ENCODE measurements at regions not wholly inside any gene's neighbourhood (a gene's known extent, or its start where the extent isn't known, plus 50 kb on each side); places are given as distances from the start of the nearest gene placed in this dataset.

- Histone ChIP-seq H3K4me3 (ENCODE audit: low read length in 2 of 2) (no peak overlapping the region), H3K27ac (ENCODE audit: low read depth in 2 of 2, low read length in 2 of 2) (no peak overlapping the region), H3K36me3 (ENCODE audit: control insufficient read depth in 2 of 2, insufficient read depth in 2 of 2, low read length in 2 of 2) (no peaks in the 10 kb centered on the region), H3K9ac (ENCODE audit: low read depth in 1 of 2, low read length in 2 of 2) (no peak overlapping the region), H3K4me1 (ENCODE audit: control insufficient read depth in 2 of 2, insufficient read depth in 2 of 2, low read length in 2 of 2) (no peaks in the 10 kb centered on the region), H3K9me3 (ENCODE audit: control insufficient read depth in 2 of 2, low read length in 2 of 2) (no peaks in the 10 kb centered on the region), H3K27me3 (ENCODE audit: control insufficient read depth in 2 of 2, insufficient read depth in 2 of 2, low read length in 2 of 2) (no peaks in the 10 kb centered on the region)
These were observed 102.5 kb upstream of the EEF2KMT start for GRCh38 chr16:5200123-5200522.

GRCh38 chr16:5196204-5196603 lies 98.6 kb upstream of the EEF2KMT start:
- Histone ChIP-seq H3K9ac (ENCODE audit: low read depth in 1 of 2, low read length in 2 of 2) (no peak overlapping the region), H3K36me3 (ENCODE audit: control insufficient read depth in 2 of 2, insufficient read depth in 2 of 2, low read length in 2 of 2) (no peaks in the 10 kb centered on the region)

GRCh38 chr16:5193861-5194260 lies 96.3 kb upstream of the EEF2KMT start:
- no peak overlapping the region for H3K4me3 ChIP-seq (ENCODE audit: low read length in 2 of 2)

More at GRCh38 chr16:5196204-5196603, 98.6 kb upstream of the EEF2KMT start:
- no peaks in the 10 kb centered on the region for H3K9me3 ChIP-seq (ENCODE audit: control insufficient read depth in 2 of 2, low read length in 2 of 2)
- no peaks in the 10 kb centered on the region for H3K27me3 ChIP-seq (ENCODE audit: control insufficient read depth in 2 of 2, insufficient read depth in 2 of 2, low read length in 2 of 2)
- no peak overlapping the region for H3K27ac ChIP-seq (ENCODE audit: low read depth in 2 of 2, low read length in 2 of 2)
- H3K4me3 ChIP-seq (ENCODE audit: low read length in 2 of 2): no peak overlapping the region
- H3K4me1 ChIP-seq (ENCODE audit: control insufficient read depth in 2 of 2, insufficient read depth in 2 of 2, low read length in 2 of 2): peaks cover 0 to 2% of the 10 kb centered on the region in 2 donors

GRCh38 chr16:5188989-5189352 lies 91.4 kb upstream of the EEF2KMT start:
- Histone ChIP-seq H3K9ac (ENCODE audit: low read depth in 1 of 2, low read length in 2 of 2) (no peak overlapping the region), H3K27ac (ENCODE audit: low read depth in 2 of 2, low read length in 2 of 2) (no peak overlapping the region), H3K27me3 (ENCODE audit: control insufficient read depth in 2 of 2, insufficient read depth in 2 of 2, low read length in 2 of 2) (no peaks in the 10 kb centered on the region)

More at GRCh38 chr16:5193861-5194260, 96.3 kb upstream of the EEF2KMT start:
- no peak overlapping the region for H3K9ac ChIP-seq (ENCODE audit: low read depth in 1 of 2, low read length in 2 of 2)
- H3K9me3 ChIP-seq (ENCODE audit: control insufficient read depth in 2 of 2, low read length in 2 of 2): no peaks in the 10 kb centered on the region
- H3K36me3 ChIP-seq (ENCODE audit: control insufficient read depth in 2 of 2, insufficient read depth in 2 of 2, low read length in 2 of 2): no peaks in the 10 kb centered on the region
- H3K27ac ChIP-seq (ENCODE audit: low read depth in 2 of 2, low read length in 2 of 2): no peak overlapping the region
- H3K4me1 ChIP-seq (ENCODE audit: control insufficient read depth in 2 of 2, insufficient read depth in 2 of 2, low read length in 2 of 2): peaks cover 0 to 2% of the 10 kb centered on the region in 2 donors
- H3K27me3 ChIP-seq (ENCODE audit: control insufficient read depth in 2 of 2, insufficient read depth in 2 of 2, low read length in 2 of 2): no peaks in the 10 kb centered on the region

GRCh38 chr16:5188318-5188988 lies 90.9 kb upstream of the EEF2KMT start:
- no peaks in the 10 kb centered on the region for H3K27me3 ChIP-seq (ENCODE audit: control insufficient read depth in 2 of 2, insufficient read depth in 2 of 2, low read length in 2 of 2)
- H3K36me3 ChIP-seq (ENCODE audit: control insufficient read depth in 2 of 2, insufficient read depth in 2 of 2, low read length in 2 of 2): no peaks in the 10 kb centered on the region
- no peak overlapping the region for H3K4me3 ChIP-seq (ENCODE audit: low read length in 2 of 2)
- no peaks in the 10 kb centered on the region for H3K9me3 ChIP-seq (ENCODE audit: control insufficient read depth in 2 of 2, low read length in 2 of 2)
- no peak overlapping the region for H3K9ac ChIP-seq (ENCODE audit: low read depth in 1 of 2, low read length in 2 of 2)
- H3K4me1 ChIP-seq (ENCODE audit: control insufficient read depth in 2 of 2, insufficient read depth in 2 of 2, low read length in 2 of 2): no peaks in the 10 kb centered on the region
- no peak overlapping the region for H3K27ac ChIP-seq (ENCODE audit: low read depth in 2 of 2, low read length in 2 of 2)

More at GRCh38 chr16:5188989-5189352, 91.4 kb upstream of the EEF2KMT start:
- Histone ChIP-seq H3K4me3 (ENCODE audit: low read length in 2 of 2) (no peak overlapping the region), H3K36me3 (ENCODE audit: control insufficient read depth in 2 of 2, insufficient read depth in 2 of 2, low read length in 2 of 2) (no peaks in the 10 kb centered on the region), H3K9me3 (ENCODE audit: control insufficient read depth in 2 of 2, low read length in 2 of 2) (no peaks in the 10 kb centered on the region), H3K4me1 (ENCODE audit: control insufficient read depth in 2 of 2, insufficient read depth in 2 of 2, low read length in 2 of 2) (peaks cover 0 to 2% of the 10 kb centered on the region in 2 donors)

GRCh38 chr16:5187402-5187952 lies 89.9 kb upstream of the EEF2KMT start:
- H3K27me3 ChIP-seq (ENCODE audit: control insufficient read depth in 2 of 2, insufficient read depth in 2 of 2, low read length in 2 of 2): no peaks in the 10 kb centered on the region
- H3K4me3 ChIP-seq (ENCODE audit: low read length in 2 of 2): no peak overlapping the region
- H3K36me3 ChIP-seq (ENCODE audit: control insufficient read depth in 2 of 2, insufficient read depth in 2 of 2, low read length in 2 of 2): no peaks in the 10 kb centered on the region
- no peak overlapping the region for H3K9ac ChIP-seq (ENCODE audit: low read depth in 1 of 2, low read length in 2 of 2)
- no peak overlapping the region for H3K27ac ChIP-seq (ENCODE audit: low read depth in 2 of 2, low read length in 2 of 2)
- H3K9me3 ChIP-seq (ENCODE audit: control insufficient read depth in 2 of 2, low read length in 2 of 2): no peaks in the 10 kb centered on the region
- no peaks in the 10 kb centered on the region for H3K4me1 ChIP-seq (ENCODE audit: control insufficient read depth in 2 of 2, insufficient read depth in 2 of 2, low read length in 2 of 2)

- no peaks in the 10 kb centered on the region for H3K9me3 ChIP-seq (ENCODE audit: control insufficient read depth in 2 of 2, low read length in 2 of 2)
- no peaks in the 10 kb centered on the region for H3K4me1 ChIP-seq (ENCODE audit: control insufficient read depth in 2 of 2, insufficient read depth in 2 of 2, low read length in 2 of 2)
- H3K4me3 ChIP-seq (ENCODE audit: low read length in 2 of 2): no peak overlapping the region
- H3K36me3 ChIP-seq (ENCODE audit: control insufficient read depth in 2 of 2, insufficient read depth in 2 of 2, low read length in 2 of 2): no peaks in the 10 kb centered on the region
- no peaks in the 10 kb centered on the region for H3K27me3 ChIP-seq (ENCODE audit: control insufficient read depth in 2 of 2, insufficient read depth in 2 of 2, low read length in 2 of 2)
- H3K27ac ChIP-seq (ENCODE audit: low read depth in 2 of 2, low read length in 2 of 2): no peak overlapping the region
- no peak overlapping the region for H3K9ac ChIP-seq (ENCODE audit: low read depth in 1 of 2, low read length in 2 of 2)
These were observed 88.8 kb upstream of the EEF2KMT start for GRCh38 chr16:5186381-5186903.

GRCh38 chr16:5176505-5176904 lies 78.9 kb upstream of the EEF2KMT start:
- no peak overlapping the region for H3K27ac ChIP-seq (ENCODE audit: low read depth in 2 of 2, low read length in 2 of 2)
- H3K9me3 ChIP-seq (ENCODE audit: control insufficient read depth in 2 of 2, low read length in 2 of 2): no peaks in the 10 kb centered on the region
- no peaks in the 10 kb centered on the region for H3K27me3 ChIP-seq (ENCODE audit: control insufficient read depth in 2 of 2, insufficient read depth in 2 of 2, low read length in 2 of 2)
- no peaks in the 10 kb centered on the region for H3K36me3 ChIP-seq (ENCODE audit: control insufficient read depth in 2 of 2, insufficient read depth in 2 of 2, low read length in 2 of 2)
- H3K9ac ChIP-seq (ENCODE audit: low read depth in 1 of 2, low read length in 2 of 2): no peak overlapping the region
- H3K4me1 ChIP-seq (ENCODE audit: control insufficient read depth in 2 of 2, insufficient read depth in 2 of 2, low read length in 2 of 2): no peaks in the 10 kb centered on the region
- no peak overlapping the region for H3K4me3 ChIP-seq (ENCODE audit: low read length in 2 of 2)

GRCh38 chr16:5175266-5175665 lies 77.7 kb upstream of the EEF2KMT start:
- H3K27ac ChIP-seq (ENCODE audit: low read depth in 2 of 2, low read length in 2 of 2): no peak overlapping the region
- H3K9ac ChIP-seq (ENCODE audit: low read depth in 1 of 2, low read length in 2 of 2): no peak overlapping the region

GRCh38 chr16:5166486-5166885 lies 68.9 kb upstream of the EEF2KMT start:
- no peaks in the 10 kb centered on the region for H3K4me1 ChIP-seq (ENCODE audit: control insufficient read depth in 2 of 2, insufficient read depth in 2 of 2, low read length in 2 of 2)
- no peaks in the 10 kb centered on the region for H3K27me3 ChIP-seq (ENCODE audit: control insufficient read depth in 2 of 2, insufficient read depth in 2 of 2, low read length in 2 of 2)
- H3K27ac ChIP-seq (ENCODE audit: low read depth in 2 of 2, low read length in 2 of 2): no peak overlapping the region

More at GRCh38 chr16:5175266-5175665, 77.7 kb upstream of the EEF2KMT start:
- no peaks in the 10 kb centered on the region for H3K4me1 ChIP-seq (ENCODE audit: control insufficient read depth in 2 of 2, insufficient read depth in 2 of 2, low read length in 2 of 2)
- H3K4me3 ChIP-seq (ENCODE audit: low read length in 2 of 2): no peak overlapping the region
- no peaks in the 10 kb centered on the region for H3K27me3 ChIP-seq (ENCODE audit: control insufficient read depth in 2 of 2, insufficient read depth in 2 of 2, low read length in 2 of 2)
- no peaks in the 10 kb centered on the region for H3K9me3 ChIP-seq (ENCODE audit: control insufficient read depth in 2 of 2, low read length in 2 of 2)
- H3K36me3 ChIP-seq (ENCODE audit: control insufficient read depth in 2 of 2, insufficient read depth in 2 of 2, low read length in 2 of 2): no peaks in the 10 kb centered on the region

More at GRCh38 chr16:5166486-5166885, 68.9 kb upstream of the EEF2KMT start:
- no peaks in the 10 kb centered on the region for H3K36me3 ChIP-seq (ENCODE audit: control insufficient read depth in 2 of 2, insufficient read depth in 2 of 2, low read length in 2 of 2)
- H3K9me3 ChIP-seq (ENCODE audit: control insufficient read depth in 2 of 2, low read length in 2 of 2): no peaks in the 10 kb centered on the region
- no peak overlapping the region for H3K4me3 ChIP-seq (ENCODE audit: low read length in 2 of 2)
- H3K9ac ChIP-seq (ENCODE audit: low read depth in 1 of 2, low read length in 2 of 2): no peak overlapping the region
